ENCODE measurements at regions not wholly inside any gene's neighbourhood (a gene's known extent, or its start where the extent isn't known, plus 50 kb on each side); places are given as distances from the start of the nearest gene placed in this dataset.

- TF ChIP-seq SPI1 (IDR thresholded peaks at IDR 0.05; ENCODE audit: borderline replicate concordance, low read depth) = no peak
- Histone ChIP-seq H3K4me3 (replicated peaks; ENCODE audit: insufficient read depth, low read length) (no peak overlapping the region), H3K27ac (replicated peaks) (no peak overlapping the region), H3K27me3 (ENCODE audit: insufficient read depth, poor library complexity, severe bottlenecking) (no peaks in the 10 kb centered on the region)
- DNase-seq (ENCODE audit: low read depth in 1 of 2, low spot score in 1 of 2) = no peak
Observed at GRCh38 chr6:93164781-93165180, 254.6 kb downstream of the EPHA7 start.

GRCh38 chr6:93163146-93163545 is 256.2 kb downstream of the EPHA7 start:
- Histone ChIP-seq H3K4me3 (replicated peaks; ENCODE audit: insufficient read depth, low read length) (no peak overlapping the region), H3K27ac (replicated peaks) (no peak overlapping the region), H3K27me3 (ENCODE audit: insufficient read depth, poor library complexity, severe bottlenecking) (no peaks in the 10 kb centered on the region)
- no peak for TF ChIP-seq GABPA (IDR thresholded peaks at IDR 0.05; ENCODE audit: low read depth)
- no peak for TF ChIP-seq CTCF (IDR thresholded peaks at IDR 0.05; ENCODE audit: insufficient read depth, low read length)
- no peak for TF ChIP-seq POLR2AphosphoS5 (IDR thresholded peaks at IDR 0.05; ENCODE audit: low read depth)
- TF ChIP-seq, protein P1, sequence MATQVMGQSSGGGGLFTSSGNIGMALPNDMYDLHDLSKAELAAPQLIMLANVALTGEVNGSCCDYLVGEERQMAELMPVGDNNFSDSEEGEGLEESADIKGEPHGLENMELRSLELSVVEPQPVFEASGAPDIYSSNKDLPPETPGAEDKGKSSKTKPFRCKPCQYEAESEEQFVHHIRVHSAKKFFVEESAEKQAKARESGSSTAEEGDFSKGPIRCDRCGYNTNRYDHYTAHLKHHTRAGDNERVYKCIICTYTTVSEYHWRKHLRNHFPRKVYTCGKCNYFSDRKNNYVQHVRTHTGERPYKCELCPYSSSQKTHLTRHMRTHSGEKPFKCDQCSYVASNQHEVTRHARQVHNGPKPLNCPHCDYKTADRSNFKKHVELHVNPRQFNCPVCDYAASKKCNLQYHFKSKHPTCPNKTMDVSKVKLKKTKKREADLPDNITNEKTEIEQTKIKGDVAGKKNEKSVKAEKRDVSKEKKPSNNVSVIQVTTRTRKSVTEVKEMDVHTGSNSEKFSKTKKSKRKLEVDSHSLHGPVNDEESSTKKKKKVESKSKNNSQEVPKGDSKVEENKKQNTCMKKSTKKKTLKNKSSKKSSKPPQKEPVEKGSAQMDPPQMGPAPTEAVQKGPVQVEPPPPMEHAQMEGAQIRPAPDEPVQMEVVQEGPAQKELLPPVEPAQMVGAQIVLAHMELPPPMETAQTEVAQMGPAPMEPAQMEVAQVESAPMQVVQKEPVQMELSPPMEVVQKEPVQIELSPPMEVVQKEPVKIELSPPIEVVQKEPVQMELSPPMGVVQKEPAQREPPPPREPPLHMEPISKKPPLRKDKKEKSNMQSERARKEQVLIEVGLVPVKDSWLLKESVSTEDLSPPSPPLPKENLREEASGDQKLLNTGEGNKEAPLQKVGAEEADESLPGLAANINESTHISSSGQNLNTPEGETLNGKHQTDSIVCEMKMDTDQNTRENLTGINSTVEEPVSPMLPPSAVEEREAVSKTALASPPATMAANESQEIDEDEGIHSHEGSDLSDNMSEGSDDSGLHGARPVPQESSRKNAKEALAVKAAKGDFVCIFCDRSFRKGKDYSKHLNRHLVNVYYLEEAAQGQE (IDR thresholded peaks at IDR 0.05; ENCODE audit: insufficient replicate concordance, low read depth) = no peak
- TF ChIP-seq SPI1 (IDR thresholded peaks at IDR 0.05; ENCODE audit: borderline replicate concordance, low read depth) = no peak
- no peak for DNase-seq (ENCODE audit: low read depth in 1 of 2, low spot score in 1 of 2)

- Histone ChIP-seq H3K27me3 (ENCODE audit: insufficient read depth, poor library complexity, severe bottlenecking) (no peaks in the 10 kb centered on the region), H3K4me3 (replicated peaks; ENCODE audit: insufficient read depth, low read length) (no peak overlapping the region), H3K27ac (replicated peaks) (no peak overlapping the region)
- no peak for TF ChIP-seq CTCF (IDR thresholded peaks at IDR 0.05; ENCODE audit: insufficient read depth, low read length)
- DNase-seq (ENCODE audit: low read depth in 1 of 2, low spot score in 1 of 2) = no peak
Observed at GRCh38 chr6:93139408-93140081, 279.8 kb downstream of the EPHA7 start.

- DNase-seq (ENCODE audit: low read depth in 1 of 2, low spot score in 1 of 2) = no peak
- Histone ChIP-seq H3K27ac (replicated peaks) (no peak overlapping the region), H3K4me3 (replicated peaks; ENCODE audit: insufficient read depth, low read length) (no peak overlapping the region), H3K27me3 (ENCODE audit: insufficient read depth, poor library complexity, severe bottlenecking) (no peaks in the 10 kb centered on the region)
- no peak for TF ChIP-seq CTCF (IDR thresholded peaks at IDR 0.05; ENCODE audit: insufficient read depth, low read length)
- no peak for TF ChIP-seq GABPA (IDR thresholded peaks at IDR 0.05; ENCODE audit: low read depth)
Observed at GRCh38 chr6:93136111-93136510, 283.2 kb downstream of the EPHA7 start.

DNA sequence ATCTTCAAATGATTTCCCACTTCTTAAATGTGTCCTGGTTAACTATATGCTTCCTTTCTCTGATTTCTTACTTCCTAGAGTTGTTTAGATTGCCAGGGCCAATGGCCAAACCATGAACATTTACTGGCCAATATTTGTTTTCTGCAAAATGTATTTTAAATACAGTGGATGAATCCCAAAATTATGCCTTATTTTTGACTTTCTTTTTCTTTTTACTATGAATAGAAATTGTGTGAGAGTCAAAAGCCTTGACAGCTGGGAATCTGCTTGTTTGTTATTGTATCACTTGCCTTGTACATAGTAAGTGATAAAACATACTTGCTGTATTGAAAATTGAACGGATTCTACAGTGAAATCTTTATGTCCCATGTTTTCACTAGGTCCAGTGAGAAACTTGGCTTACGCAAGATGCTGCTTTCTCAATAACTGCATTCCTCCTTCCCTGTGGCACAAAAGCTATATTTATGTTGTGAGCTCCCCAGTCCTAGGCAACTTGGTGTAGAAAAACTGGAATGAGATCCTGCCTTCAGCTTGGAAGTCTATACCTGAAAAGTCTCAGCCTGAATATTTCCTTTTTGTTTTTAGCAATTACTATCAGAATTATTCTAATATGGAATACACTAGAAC is 295.2 kb downstream of the EPHA7 start:
- no peak for DNase-seq (ENCODE audit: low read depth in 1 of 2, low spot score in 1 of 2)
- TF ChIP-seq SPI1 (IDR thresholded peaks at IDR 0.05; ENCODE audit: borderline replicate concordance, low read depth) = no peak
- TF ChIP-seq POLR2AphosphoS5 (IDR thresholded peaks at IDR 0.05; ENCODE audit: low read depth) = no peak
- no peak for TF ChIP-seq GABPA (IDR thresholded peaks at IDR 0.05; ENCODE audit: low read depth)
- TF ChIP-seq CTCF (IDR thresholded peaks at IDR 0.05; ENCODE audit: insufficient read depth, low read length) = no peak
- TF ChIP-seq, protein P1 (IDR thresholded peaks at IDR 0.05; ENCODE audit: insufficient replicate concordance, low read depth) = no peak
- Histone ChIP-seq H3K27ac (replicated peaks) (no peak overlapping the region), H3K27me3 (ENCODE audit: insufficient read depth, poor library complexity, severe bottlenecking) (no peaks in the 10 kb centered on the region), H3K4me3 (replicated peaks; ENCODE audit: insufficient read depth, low read length) (no peak overlapping the region)
